GM18907 (cell line): ENCODE measurements at regions not wholly inside any gene's neighbourhood (a gene's known extent, or its start where the extent isn't known, plus 50 kb on each side); places are given as distances from the start of the nearest gene placed in this dataset.
"Not testable (repeated sequence)": the region's sequence is repeated elsewhere in the genome, so short reads cannot be mapped to it uniquely, and the experiment has no call there.

ENCODE experiments used
- ATAC-seq: cut with Tn5 transposase; IDR thresholded peaks from one replicate; pipeline ENCODE4 v1.9.1; 2021; ENCODE audit warnings: mild to moderate bottlenecking, moderate library complexity; ENCODE audit not compliant: unreplicated experiment

DNA sequence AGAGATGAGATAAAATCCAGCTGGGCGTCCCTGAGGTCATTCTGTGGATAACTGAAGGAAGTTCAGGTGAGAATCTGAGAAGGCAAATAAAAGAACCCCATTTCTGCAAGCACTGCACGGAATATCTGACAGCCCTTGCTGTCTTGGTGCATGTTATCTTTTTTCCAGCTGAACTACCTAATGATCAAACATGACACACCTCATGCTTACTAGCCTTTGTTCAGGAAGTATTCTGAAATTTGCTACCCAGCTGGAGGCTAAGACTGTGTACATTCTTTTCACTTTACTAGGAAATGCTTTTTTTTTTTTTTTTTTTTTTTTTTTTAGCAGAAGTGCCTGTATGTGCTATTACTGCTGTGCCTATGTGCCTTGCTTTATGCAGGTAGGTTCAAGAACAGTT is 718.1 kb downstream of the SMARCA1 start:
- no peak for ATAC-seq

DNA sequence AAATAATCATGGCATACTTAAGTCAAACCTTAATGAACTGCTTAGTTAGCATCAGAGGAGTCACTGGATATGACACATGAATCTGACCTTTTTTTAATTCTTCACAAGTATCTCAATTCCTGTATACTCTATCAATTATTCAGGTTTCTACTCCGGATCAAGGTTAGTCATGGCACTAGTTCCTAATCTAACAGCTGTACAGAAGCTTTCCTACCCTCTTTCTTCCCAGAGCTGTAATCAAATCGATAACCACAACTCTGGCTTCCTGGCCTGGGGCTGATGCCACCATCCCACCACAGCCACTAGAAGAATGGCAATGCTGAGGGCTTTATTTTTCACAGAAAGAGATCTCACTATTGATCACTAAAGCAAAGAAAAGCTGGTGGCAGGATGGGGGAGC is 718.5 kb downstream of the SMARCA1 start:
- ATAC-seq, result no peak

GRCh38 chrX:128800138-128800537 is 723.2 kb downstream of the SMARCA1 start:
- no peak for ATAC-seq

DNA sequence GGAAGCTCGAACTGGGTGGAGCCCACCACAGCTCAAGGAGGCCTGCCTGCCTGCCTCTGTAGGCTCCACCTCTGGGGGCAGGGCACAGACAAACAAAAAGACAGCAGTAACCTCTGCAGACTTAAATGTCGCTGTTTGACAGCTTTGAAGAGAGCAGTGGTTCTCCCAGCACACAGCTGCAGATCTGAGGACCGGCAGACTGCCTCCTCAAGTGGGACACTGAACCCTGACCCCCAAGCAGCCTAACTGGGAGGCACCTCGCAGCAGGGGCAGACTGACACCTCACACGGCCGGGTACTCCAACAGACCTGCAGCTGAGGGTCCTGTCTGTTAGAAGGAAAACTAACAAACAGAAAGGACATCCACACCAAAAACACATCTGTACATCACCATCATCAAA is 730.9 kb upstream of the ACTRT1 start:
- not testable (repeated sequence) for ATAC-seq

GRCh38 chrX:128781506-128781905 is 729.3 kb upstream of the ACTRT1 start:
- no peak for ATAC-seq

DNA sequence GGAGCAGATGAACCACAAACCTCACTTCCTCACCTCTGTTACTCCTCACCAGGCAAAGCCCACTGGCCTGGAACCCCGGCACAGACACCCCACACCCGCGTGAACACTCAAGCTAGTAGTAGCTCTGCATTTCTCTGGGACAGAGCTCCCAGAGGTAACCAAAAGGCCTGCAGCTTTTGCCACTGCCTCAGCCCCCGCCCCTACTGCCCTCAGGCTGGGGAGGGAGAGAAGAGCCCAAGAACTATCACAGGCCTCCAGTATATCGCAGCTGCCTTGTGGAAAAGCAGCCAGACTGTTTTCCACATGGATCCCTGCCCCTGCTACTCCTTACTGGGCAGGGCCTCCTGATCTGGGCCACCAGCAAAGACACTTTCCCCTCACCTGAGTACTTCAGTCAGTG is 728.7 kb upstream of the ACTRT1 start:
- ATAC-seq, result no peak

DNA sequence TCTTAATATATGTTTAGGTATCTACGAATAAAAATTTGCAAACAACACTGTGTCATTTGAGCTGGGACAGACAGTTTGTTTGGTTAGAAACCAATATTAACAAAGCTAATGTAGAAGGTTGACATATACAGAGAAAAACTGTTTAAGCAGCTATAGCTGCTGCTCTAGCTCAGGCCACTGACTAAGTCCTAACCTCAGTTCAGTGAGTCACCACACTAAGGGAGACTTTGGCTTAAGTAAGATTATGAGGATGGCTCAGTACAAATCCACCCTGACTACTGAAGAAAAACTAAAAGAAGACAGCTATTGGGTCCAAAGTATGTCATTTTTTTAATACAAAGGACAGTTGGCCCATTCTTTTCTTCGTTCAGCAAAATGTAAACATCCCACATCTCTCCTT is 717.3 kb upstream of the ACTRT1 start:
- no peak for ATAC-seq

DNA sequence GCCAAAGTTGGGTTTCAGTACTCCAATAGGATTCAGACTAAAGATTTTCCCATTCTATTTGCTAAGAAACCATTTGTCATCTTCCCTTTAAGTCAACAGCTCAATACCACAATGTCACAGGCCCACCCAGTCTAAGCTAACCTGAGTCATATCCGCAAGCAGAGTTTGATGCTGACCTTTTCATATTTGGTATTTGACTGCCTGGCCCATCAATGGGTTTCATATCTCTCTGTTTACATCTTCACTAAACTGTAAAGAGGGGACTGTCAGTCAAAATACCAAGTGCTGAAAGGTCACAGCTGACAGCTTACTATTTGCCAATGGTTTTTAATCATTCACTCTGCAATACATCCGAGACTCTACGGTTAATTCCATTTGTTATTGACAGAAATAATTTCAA is 707.5 kb upstream of the ACTRT1 start:
- ATAC-seq, result no peak

GRCh38 chrX:128759177-128759576 is 707.0 kb upstream of the ACTRT1 start:
- no peak for ATAC-seq

GRCh38 chrX:128754130-128754529 is 701.9 kb upstream of the ACTRT1 start:
- ATAC-seq, result no peak

DNA sequence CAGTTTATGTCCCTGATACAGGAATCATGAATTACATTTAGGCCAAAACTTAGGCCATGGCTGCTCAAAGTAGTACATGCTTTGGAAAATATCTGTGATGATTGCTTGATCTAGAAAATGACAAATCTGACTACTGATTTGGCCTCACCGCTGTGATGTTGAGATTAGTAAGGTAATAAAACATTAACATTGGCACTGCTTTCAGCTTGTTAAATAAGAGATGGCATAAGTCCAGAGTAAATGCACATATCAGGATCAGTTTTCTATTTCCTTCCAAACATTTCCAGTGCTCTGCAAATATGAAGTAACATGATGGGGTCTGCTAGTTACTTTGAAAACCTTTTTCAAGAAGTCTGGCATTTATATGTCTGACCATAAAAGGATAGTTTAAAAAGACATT is 687.3 kb upstream of the ACTRT1 start:
- ATAC-seq, result no peak

- no peak for ATAC-seq
These were observed 676.7 kb upstream of the ACTRT1 start for GRCh38 chrX:128728943-128729342.

DNA sequence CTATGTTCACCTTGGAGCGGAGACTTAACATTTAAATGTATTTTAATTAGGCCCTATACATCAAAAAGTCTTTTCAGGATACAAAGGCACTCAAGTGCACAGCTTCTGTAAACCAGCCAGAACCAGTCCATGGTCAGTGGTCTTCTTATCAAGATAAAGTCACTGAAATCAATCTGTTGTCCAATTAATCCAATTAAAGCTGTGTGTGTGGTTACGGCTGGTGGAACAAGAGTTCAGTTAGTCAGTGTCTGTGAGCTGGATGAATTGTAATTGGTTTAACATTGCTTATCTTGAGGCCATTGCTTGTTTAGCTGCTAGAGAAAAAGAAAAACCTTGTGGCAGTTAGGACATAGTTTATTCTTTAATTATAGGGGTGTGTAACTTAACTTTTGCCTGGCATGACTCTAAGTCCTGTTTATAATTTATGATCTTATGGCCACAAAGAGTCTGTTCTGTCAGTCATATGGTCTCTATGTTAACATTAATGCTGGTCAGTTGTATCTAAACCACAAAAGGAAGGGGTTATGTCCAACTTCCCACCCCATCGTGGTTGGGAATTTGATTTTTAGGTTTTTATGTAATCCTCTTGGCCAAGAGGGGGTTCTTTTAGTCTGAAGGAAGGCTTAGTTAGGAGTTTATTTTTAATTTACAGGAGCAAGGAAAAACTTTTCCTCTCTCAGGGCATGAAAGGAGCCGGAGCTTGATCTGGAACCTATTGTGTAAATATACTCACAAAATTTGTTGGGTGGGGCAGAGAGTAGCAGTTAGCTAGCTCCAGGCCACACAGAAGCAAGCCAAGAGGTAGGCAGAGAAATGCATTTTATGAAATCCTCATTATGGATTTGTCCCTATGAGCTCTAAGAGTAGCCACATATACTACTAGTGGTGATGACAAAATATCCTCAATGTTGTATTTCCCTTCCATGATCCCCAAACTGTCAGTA is 665.7 kb upstream of the ACTRT1 start:
- ATAC-seq, result no peak

GRCh38 chrX:128714425-128714824 is 662.2 kb upstream of the ACTRT1 start:
- no peak for ATAC-seq

GRCh38 chrX:128699716-128700285 is 647.6 kb upstream of the ACTRT1 start:
- ATAC-seq, result no peak

GRCh38 chrX:128698573-128699181 is 646.5 kb upstream of the ACTRT1 start:
- ATAC-seq, result no peak

- no peak for ATAC-seq
These were observed 639.7 kb upstream of the ACTRT1 start for GRCh38 chrX:128691872-128692271.

- ATAC-seq, result no peak
These were observed 633.2 kb upstream of the ACTRT1 start for GRCh38 chrX:128685387-128685786.

DNA sequence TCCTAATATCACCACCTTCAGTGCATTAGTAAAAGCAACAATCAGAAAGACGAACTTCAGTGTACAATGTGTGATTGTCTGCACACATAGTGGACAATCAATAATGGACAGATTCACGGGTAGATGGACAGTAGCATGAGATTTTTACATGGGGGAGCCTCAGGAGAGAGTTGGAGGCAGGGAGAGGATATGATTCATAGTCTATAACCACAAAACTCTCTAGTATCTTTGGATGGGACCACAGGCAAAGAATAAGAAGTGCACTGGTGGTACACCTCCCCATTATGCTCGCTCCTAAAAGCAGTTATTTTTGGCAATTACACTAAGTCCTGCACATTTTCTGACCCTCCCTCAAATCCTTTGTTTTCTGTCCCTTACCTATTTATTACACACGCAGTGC is 624.4 kb upstream of the ACTRT1 start:
- no peak for ATAC-seq

DNA sequence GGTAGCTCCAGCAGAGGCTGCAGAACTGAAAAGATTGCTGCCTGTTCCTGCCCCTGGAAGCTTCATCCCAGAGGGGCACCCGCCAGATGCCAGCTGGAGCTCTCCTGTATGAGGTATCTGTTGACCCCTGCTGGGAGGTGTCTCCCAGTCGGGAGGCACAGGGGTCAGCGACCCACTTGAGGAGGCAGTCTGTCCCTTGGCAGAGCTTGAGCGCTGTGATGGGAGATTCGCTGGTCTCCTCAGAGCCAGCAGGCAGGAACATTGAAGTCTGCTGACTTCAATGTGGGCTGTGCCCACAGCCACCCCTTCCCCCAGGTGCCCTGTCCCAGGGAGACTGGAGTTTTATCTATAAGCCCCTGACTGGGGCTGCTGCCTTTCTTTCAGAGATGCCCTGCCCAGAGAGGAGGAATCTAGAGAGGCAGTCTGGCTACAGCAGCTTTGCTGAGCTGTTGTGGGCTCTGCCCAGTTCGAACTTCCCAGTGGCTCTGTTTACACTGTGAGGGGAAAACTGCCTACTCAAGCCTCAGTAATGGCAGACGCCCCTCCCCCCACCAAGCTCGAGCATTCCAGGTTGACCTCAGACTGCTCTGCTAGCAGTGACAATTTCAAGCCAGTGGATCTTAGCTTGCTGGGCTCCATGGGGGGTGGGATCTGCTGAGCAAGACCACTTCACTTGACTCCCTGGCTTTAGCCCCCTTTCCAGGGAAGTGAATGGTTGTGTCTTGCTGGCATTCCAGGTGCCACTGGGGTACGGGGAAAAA is 622.3 kb upstream of the ACTRT1 start:
- ATAC-seq, result not testable (repeated sequence)

DNA sequence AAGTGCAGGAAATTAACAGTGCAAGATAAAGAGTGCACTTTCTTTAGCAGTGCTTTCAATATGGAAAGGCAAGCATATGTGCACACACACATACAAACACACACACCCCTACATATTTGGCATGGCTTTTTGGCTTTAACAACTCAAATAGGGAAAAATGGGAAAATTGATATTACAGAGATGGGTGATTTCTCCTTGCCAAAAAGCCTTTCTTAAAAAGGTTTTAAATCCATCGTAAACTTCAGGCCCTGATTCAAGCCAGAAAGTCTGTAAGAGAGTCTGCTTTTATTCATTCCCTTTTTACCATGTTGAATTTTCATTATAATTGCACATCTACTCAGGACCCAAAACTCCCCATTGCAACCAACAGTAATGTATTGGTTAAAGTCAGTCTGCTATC is 612.0 kb upstream of the ACTRT1 start:
- no peak for ATAC-seq
